Ishikawa (cell line): ENCODE measurements at regions not wholly inside any gene's neighbourhood (a gene's known extent, or its start where the extent isn't known, plus 50 kb on each side); places are given as distances from the start of the nearest gene placed in this dataset.

Source experiments
- CEBPB ChIP-seq: IDR thresholded peaks from 2 replicates; pipeline ENCODE4 v1.6.1; 2012
- CREB1 ChIP-seq: IDR thresholded peaks from 2 replicates; pipeline ENCODE4 v1.6.1; 2012; ENCODE audit warnings: low read depth
- EGR1 ChIP-seq: IDR thresholded peaks from 2 replicates; pipeline ENCODE4 v1.6.1; 2012
- EP300 ChIP-seq: IDR thresholded peaks from 2 replicates; pipeline ENCODE4 v1.6.1; 2012; ENCODE audit warnings: borderline replicate concordance
- RAD21 ChIP-seq: IDR thresholded peaks from 2 replicates; pipeline ENCODE4 v1.6.1; 2012; ENCODE audit warnings: low read depth
- TAF1 ChIP-seq: IDR thresholded peaks from 2 replicates; pipeline ENCODE4 v1.6.1; 2012; ENCODE audit warnings: low read depth, mild to moderate bottlenecking
- TCF12 ChIP-seq: IDR thresholded peaks from 2 replicates; pipeline ENCODE4 v1.6.1; 2012; ENCODE audit warnings: low read depth
- TEAD4 ChIP-seq: IDR thresholded peaks from 2 replicates; pipeline ENCODE4 v1.6.1; 2012
- YY1 ChIP-seq: IDR thresholded peaks from 2 replicates; pipeline ENCODE4 v1.6.1; 2012; ENCODE audit warnings: low read depth
- TF ChIP-seq, protein P1 (sequence below): IDR thresholded peaks from 2 replicates; pipeline ENCODE4 v1.6.1; 2012; ENCODE audit warnings: low read depth, mild to moderate bottlenecking

DNA sequence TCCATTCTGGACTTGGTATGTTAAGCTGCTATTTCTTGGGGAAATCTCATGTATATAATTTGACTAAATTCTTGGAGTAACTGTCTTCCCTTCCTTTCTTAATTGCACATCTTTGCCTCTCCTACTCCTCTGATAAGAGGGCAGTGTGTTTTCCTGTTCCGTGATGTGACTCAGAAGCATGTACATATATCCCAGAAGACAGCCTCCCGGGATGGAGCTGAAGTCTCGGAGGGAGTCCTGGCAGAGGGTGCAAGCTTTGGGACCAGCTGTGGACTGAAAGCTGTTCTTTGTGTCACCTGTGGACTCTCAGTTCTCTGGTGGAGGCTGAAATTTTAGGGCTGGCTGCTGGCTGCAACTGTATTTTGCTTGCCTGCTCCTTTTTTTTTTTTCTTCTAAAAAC lies 54.7 kb upstream of the MGAT5 start:
- TF ChIP-seq EGR1 (no peak), TAF1 (no peak), EP300 (no peak), YY1 (no peak), TEAD4 (no peak), CEBPB (no peak), TCF12 (no peak), RAD21 (no peak), CREB1 (no peak)
- TF ChIP-seq, protein P1, sequence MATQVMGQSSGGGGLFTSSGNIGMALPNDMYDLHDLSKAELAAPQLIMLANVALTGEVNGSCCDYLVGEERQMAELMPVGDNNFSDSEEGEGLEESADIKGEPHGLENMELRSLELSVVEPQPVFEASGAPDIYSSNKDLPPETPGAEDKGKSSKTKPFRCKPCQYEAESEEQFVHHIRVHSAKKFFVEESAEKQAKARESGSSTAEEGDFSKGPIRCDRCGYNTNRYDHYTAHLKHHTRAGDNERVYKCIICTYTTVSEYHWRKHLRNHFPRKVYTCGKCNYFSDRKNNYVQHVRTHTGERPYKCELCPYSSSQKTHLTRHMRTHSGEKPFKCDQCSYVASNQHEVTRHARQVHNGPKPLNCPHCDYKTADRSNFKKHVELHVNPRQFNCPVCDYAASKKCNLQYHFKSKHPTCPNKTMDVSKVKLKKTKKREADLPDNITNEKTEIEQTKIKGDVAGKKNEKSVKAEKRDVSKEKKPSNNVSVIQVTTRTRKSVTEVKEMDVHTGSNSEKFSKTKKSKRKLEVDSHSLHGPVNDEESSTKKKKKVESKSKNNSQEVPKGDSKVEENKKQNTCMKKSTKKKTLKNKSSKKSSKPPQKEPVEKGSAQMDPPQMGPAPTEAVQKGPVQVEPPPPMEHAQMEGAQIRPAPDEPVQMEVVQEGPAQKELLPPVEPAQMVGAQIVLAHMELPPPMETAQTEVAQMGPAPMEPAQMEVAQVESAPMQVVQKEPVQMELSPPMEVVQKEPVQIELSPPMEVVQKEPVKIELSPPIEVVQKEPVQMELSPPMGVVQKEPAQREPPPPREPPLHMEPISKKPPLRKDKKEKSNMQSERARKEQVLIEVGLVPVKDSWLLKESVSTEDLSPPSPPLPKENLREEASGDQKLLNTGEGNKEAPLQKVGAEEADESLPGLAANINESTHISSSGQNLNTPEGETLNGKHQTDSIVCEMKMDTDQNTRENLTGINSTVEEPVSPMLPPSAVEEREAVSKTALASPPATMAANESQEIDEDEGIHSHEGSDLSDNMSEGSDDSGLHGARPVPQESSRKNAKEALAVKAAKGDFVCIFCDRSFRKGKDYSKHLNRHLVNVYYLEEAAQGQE, result no peak
